ENCODE measurements at regions not wholly inside any gene's neighbourhood (a gene's known extent, or its start where the extent isn't known, plus 50 kb on each side); places are given as distances from the start of the nearest gene placed in this dataset.

DNA sequence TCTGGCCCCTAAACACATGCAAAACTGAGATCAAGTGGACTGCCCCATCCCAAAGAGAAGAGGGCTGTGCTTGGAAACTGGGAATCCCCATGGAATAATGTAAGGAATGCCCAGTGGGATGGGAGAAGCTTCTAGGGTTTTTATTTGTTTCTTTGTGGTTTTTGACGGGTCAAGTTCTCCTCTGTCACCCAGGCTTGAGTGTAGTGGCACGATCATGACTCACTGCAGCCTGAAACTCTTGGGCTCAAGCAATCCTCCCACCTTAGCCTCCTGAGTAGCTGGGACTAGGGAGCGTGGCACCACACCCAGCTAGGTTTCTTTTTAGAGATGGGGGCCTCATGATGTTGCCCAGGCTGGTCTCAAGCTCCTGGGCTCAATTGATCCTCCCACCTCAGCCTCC is 101.7 kb upstream of the ZSWIM2 start:
- TF ChIP-seq, protein P1, sequence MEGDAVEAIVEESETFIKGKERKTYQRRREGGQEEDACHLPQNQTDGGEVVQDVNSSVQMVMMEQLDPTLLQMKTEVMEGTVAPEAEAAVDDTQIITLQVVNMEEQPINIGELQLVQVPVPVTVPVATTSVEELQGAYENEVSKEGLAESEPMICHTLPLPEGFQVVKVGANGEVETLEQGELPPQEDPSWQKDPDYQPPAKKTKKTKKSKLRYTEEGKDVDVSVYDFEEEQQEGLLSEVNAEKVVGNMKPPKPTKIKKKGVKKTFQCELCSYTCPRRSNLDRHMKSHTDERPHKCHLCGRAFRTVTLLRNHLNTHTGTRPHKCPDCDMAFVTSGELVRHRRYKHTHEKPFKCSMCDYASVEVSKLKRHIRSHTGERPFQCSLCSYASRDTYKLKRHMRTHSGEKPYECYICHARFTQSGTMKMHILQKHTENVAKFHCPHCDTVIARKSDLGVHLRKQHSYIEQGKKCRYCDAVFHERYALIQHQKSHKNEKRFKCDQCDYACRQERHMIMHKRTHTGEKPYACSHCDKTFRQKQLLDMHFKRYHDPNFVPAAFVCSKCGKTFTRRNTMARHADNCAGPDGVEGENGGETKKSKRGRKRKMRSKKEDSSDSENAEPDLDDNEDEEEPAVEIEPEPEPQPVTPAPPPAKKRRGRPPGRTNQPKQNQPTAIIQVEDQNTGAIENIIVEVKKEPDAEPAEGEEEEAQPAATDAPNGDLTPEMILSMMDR (IDR thresholded peaks at IDR 0.05; ENCODE audit: low read depth, low read length) = no peak
- TF ChIP-seq POLR2A (IDR thresholded peaks at IDR 0.05; ENCODE audit: extremely low read depth, insufficient read length) = no peak

All from NB4 (cell line).